CD4-positive, alpha-beta T cell treated with Interleukin-17A for 4 hours (primary cell): ENCODE measurements at regions not wholly inside any gene's neighbourhood (a gene's known extent, or its start where the extent isn't known, plus 50 kb on each side); places are given as distances from the start of the nearest gene placed in this dataset.
"Not testable (repeated sequence)": the region's sequence is repeated elsewhere in the genome, so short reads cannot be mapped to it uniquely, and the experiment has no call there.

Experiments
- DNase-seq: peaks from one replicate; pipeline ENCODE4 v3.0.0-alpha.2; 2020; ENCODE audit warnings: mixed read lengths

DNA sequence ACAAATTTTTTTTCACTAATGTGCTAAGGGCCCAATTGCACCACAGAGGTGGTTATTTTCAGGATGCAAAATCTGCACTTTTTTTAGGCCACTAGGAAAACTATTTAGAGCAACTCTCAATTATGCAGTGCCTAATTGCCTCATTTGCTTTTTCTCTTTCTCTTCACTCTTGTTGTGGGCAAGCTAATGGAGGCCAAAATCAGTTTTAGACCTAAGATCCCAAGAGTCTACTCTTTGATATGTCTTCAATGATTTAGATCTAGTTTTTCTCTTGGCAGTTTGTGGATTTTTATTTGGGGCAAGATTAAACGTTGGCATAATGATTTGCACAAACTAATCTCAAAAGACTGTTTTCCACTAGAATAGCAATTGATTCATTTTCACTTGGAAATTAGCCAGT lies 1996.9 kb downstream of the LRRC4C start:
- no peak for DNase-seq

DNA sequence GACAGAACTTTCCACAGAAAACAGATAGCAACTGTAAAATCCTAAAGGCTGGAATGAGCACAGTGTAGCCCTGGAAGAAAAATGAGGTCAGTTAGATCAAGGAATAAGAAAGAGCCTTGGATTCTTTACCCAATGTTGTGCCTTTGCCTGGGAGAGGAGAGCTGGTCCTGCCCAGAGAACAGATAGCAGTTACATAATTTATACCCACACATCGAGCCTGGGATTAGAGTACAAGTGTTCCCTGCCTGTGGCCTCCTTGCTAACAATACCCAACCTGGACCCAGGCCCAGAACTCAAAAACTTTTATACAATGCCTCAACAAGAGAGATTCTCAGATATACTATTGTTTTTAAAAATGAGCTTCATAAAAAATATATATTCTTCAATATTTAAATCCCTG lies 1998.4 kb downstream of the LRRC4C start:
- no peak for DNase-seq

DNA sequence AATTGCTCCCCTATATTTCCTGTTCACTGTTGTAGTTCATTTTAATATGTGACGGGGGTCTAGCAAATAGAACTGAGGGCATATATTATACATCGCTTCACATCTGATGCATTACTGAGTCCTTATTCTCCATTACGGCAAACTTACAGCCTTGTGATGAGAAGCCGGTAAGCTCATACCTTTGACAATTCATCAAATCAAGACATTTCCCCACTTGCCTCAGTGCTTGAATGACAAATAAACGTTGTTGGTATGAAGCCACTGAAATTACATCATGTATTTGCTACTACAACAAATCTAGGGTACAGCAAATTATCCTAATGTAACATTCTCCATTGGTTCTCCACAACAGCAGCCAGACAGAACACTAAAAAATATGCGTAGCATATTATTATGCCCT lies 1999.8 kb downstream of the LRRC4C start:
- DNase-seq = no peak

DNA sequence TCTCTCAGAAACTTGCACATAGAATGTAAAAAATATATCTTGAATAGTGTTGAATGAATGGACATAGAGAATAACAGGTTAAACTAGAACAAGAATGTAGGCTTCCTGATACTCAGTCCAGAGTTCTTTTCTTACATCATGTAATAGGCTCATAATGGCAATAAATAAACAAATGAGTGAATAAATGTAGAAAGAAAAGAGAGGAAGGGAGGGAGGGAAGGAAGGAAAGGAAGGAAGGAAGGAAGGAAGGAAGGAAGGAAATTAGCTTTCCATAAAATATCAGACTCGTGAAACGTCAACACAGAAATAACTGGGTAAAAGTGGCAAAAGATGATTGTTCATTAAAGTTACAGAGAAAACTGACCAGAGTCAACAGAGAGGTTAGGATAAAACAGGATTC lies 2001.0 kb downstream of the LRRC4C start:
- no peak for DNase-seq

DNA sequence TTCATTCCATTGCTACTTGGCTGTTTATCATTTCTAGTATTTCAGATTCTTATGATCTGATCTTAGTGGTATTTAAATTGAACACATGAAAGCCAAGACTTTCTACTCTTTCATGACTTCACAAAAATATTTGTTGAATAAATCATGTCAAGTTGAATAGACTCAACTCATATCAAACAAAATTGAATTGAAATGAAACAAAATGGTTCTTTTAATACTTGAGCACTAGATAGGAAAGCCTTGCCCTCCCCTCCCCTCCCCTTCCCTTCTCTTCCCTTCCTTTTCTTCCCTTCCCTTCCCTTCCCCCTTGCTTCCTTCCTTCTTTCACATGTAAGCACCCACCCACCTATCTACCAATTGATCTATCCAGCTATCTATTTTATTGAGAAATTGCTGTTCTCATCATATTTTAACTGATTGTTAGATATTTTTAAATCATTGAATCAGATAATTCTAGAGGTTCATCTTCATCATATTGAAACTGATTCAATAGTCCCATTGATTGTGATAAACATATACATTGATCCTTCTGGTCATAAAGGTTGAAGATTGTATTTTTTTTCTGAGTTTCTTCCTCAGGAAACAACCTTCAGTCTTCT lies 2015.9 kb downstream of the LRRC4C start:
- DNase-seq = no peak

DNA sequence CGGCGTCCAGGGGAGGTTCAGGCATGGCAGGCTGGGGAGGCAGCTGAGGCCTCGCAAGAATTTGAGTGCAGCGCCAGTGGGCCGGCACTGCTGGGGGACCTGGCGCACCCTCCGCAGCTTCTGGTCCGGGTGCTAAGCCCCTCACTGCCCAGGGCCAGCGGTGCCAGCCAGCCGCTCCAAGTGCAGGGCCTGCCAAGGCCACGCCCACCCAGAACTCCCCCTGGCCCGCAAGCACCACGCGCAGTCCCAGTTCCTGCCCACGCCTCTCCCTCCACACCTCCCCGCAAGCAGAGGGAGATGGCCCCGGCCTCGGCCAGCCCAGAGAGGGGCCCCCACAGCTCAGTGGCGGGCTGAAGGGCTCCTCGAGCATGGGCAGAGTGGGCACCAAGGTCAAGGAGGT lies 2017.3 kb downstream of the LRRC4C start:
- no peak for DNase-seq

DNA sequence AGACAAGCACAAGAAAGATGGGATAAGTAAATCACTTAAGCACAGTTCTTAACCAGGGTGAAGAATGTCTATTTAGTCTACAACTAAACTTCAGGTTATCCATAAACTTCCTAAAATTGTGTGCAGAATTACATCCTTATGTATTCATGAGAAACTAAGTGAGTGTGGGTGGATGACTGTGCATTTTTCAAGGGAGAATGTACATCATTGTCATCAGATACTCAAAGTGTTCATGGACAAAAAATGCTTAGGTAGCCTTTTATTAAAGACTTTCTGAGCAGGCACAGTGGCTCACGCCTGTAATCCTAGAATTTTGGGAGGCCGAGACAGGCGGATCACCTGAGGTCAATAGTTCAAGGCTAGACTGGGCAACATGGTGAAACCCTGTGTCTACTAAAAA lies 2023.8 kb downstream of the LRRC4C start:
- no peak for DNase-seq

DNA sequence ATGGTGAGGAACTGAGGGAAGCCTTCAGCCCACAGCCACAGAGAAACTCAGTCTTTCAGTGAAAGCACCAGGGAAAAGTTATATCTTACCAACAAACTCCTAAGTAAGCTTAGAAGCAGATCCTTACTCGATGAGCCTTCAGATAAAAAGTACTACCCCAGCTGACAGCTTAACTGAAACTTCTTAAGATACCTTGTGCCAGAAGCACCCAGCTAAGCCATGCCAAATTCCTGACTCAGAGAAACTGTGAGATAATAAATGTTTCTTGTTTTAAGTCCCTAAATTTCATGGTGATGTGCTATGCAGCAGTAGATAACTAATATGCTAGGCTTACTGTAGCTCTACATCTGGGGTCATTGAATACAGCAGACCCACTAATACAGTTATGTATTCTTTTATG lies 2025.0 kb downstream of the LRRC4C start:
- no peak for DNase-seq

DNA sequence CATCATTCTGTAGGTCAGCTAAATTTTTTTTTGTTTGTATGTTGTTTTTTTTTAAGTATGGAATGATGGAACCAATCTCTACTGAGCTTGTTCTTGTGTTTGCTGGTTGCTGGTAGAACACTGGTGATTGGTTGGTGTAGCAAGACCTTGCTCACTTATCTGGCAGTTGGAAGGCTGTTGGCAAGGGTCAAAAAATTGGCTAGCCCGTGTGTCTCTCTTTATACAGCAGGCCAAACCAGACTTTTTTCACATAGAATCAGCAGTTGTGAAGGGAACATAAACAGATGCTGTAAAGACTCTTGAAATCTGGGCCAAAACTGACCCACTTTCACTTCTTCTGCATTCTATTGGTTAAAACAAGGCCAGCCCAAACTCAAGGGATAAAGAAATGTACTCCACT lies 2026.5 kb downstream of the LRRC4C start:
- DNase-seq = no peak

DNA sequence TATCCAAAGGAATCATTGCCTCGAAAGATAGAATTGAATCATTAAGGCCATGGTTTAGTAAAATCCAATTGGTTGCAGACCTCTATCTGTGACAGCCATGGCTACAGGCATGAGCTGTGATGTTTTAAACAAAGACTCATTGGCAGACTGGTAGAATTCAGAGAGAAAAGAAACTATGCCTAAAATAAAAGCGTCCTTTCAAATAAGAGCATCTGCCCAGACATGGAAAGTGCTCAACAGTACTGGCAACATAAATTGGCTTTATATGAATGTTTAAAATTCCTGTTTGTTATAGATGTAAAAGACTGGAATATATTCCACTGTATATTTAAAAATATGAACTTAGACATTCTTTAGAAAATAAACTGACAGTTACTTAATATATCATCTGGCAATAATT lies 2034.2 kb downstream of the LRRC4C start:
- DNase-seq = no peak

DNA sequence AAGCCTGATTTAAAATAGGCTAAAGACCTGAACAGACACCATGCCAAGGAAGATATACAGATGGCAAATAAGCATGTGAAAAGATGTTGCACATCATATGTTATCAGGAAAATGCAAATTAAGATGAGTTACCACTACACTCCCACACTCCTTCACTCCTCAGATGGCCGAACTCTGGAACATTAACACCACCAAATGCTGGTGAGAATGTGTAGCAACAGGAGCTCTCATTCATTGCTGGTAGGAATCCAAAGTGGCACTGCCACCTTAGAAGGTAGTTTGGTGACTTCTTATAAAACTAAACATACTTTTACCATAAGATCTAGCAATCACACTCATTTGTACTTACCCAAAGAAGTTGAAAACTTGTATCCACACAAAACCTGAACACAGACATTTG lies 2047.3 kb downstream of the LRRC4C start:
- no peak for DNase-seq

DNA sequence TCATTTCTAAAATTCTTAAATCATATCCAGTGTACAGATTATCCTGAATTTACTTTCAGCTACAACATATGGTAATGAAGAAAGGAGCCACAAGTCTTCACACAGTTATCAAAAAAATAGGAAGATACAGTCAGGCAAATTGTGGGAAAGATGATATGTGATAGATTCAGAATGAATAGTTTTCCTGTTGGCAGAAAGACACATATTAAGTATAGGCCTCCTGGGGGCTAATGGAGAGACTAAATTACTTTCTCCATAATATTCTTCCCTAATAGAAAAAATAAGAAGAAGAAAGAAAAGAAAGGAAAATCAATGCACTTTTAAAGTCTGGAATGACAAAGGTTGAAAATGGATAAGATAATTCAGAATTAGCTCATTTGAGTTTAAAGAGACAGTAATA lies 2073.5 kb downstream of the LRRC4C start:
- DNase-seq = no peak

DNA sequence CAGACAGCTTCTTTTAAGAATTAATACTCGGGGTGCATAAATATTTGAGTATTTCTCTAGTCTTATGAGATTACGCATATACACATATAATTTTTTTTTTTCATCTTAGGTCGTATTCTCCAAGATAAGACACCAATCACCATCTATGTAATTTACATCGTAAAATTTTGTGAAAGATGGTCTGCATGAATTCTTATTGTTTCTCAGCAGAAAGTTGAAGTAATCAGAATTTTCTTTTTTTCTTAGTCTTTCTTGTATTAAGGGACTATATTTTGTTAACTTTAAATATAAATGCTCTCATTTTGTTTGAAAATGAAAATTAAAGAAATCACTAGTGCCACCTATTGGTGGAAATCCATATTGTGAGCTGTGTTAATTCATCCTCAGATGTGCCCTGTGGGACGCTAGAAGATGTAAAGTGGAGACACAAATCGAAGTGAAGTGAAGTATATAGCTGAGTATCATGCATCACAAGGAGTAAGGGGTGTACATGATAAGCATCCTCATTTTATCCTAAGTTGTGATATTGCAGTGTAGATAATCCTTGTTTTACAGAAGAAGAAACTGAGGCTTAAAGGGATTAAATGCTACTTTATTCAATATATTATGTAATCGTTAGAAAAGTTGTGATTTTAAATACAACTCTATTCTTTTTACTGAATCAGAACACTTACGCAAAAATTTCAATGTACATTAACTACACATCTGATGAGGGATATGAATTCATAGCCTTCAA lies 2084.3 kb downstream of the LRRC4C start:
- no peak for DNase-seq

DNA sequence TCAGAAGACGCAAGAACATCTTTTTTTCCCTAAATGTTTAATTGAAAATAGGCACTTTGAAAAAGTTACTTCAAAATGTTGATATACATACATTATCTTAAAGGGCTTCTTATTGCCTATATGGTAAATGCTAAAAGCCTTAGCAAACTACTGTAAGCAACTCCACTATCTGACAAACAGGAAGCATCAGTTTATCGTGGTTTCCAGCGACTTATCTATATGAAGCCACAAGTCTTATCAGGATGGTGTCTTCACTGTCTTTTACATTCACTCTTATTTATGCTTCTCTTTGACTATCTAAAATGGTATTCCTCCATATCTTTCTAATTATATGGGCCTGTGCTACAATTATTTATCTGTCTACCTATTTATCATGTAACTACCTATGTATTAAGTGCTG lies 2091.9 kb downstream of the LRRC4C start:
- no peak for DNase-seq

DNA sequence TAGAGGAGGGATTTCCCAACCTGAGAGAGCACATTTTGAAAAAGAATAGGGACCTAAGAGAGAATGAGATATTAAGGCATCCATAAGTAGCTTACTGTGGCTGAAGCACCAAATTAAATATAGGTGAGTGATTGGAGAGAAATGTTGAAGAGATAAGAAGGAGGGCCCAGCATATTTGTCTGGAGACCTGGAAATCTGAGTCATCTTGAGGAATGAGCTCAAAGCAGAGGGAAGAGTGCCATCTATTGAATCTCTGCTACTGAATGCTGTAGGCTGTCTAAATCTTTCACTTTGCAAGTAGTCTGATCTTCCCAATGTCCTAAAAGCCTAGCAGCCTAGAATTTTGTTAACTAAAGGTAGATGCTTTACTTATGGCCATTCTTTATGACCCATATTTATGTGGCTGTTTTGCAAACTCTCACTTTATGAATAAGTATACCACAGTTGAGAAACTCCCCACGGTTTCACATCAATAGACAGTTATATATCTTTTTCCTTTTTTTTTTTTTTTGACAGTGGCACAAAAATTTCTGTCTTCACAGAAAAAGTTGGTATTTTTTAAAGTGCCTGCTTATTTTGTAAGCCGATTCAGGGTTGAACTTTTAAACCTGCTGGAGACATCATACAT lies 2093.5 kb downstream of the LRRC4C start:
- DNase-seq = no peak

DNA sequence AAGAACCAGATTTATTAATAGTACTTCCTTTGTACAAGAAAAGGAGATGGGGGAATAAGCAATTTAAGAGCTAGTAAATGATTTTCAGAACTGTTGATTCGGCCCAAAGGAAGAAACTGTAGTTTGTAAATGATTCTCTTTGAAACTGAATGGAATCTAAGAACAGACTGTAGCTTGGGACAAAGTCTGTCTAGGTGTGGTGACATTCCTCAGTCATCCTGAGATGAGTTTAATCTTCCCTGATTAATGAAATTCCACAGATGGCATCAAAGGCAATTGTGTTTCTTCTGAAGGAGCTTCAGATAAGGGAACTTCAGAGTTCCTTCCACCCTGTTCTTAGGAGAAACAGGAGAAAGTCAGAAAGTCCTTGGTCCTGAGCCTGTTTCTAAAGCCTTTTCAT lies 2095.9 kb downstream of the LRRC4C start:
- no peak for DNase-seq

DNA sequence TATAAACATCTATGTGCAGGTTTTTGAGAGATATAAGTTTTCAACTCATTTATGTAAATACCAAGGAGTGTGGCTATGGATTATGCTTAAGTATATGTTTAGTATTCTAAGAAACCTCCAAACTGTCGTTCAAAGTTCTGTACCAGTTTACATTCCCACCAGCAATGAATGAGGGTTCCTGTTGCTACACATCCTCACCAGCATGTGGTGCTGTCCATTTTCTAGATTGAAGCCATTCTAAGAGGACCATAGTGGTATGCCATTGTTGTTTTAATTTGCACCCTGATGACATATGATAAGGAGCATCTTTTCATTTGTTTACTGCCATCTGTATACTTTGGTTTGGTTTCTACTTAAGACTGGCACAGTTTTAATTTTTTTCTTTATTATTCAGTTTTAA lies 2097.9 kb downstream of the LRRC4C start:
- DNase-seq = no peak

DNA sequence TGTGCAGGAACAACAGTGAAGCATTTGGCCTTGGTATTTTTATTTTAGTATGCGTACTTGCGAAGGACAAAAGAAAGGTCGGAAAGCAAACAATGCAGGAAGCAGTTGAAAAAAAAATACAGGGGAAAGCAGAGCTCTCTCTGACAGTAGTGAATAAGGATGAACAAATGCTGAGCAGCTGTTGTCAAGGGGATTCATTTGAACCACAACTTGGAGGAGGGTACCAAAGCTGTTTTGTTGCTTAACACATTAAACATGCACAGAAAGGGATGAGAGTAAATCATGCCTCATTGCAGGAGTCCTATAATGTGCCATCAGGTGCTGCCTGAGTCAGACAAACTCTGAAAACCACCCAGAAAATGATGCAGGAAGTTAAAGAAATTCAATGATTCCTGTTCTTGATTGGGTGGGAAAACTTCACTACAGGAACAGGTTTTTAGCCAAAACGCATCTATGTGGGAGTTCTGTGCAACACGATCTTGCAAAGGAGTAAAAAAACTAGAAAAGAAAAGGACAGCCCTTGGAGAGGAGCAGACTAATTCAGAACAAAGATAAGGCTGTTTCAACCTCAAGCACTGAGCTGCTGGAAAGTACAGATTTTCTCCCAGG lies 2113.5 kb downstream of the LRRC4C start:
- no peak for DNase-seq

DNA sequence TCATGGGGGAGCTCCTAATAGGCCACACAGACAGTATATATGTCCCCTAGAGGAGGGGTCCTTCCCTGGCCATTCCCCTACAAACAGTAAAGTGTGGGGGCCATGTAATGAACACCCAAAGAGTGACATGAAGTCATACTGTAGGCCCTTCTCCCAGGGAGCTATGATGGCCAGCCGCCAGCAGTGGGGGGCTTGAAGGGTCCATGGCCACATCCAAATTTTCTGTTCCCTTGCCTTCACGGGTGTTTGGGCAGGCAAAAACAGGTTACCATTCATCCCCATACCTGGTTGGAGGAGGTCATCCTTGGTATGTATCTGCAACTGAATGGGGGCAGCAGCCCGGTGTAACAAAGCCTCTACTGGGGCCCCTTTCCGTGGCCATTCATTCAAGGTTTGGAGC lies 2118.0 kb downstream of the LRRC4C start:
- DNase-seq = no peak

DNA sequence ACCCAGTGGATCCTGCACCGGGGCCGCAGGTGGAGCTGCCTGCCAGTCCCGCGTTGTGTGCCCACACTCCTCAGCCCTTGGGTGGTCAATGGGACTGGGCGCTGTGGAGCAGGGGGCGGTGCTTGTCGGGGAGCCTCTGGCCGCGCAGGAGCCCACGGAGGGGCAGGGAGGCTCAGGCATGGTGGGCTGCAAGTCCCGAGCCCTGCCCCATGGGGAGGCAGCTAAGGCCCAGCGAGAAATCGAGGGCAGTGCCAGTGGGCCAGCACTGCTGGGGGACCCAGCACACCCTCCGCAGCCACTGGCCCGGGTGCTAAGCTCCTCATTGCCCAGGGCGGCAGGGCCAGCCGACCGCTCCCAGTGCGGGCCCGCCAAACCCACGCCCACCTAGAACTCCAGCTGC lies 2126.4 kb downstream of the LRRC4C start:
- not testable (repeated sequence) for DNase-seq

DNA sequence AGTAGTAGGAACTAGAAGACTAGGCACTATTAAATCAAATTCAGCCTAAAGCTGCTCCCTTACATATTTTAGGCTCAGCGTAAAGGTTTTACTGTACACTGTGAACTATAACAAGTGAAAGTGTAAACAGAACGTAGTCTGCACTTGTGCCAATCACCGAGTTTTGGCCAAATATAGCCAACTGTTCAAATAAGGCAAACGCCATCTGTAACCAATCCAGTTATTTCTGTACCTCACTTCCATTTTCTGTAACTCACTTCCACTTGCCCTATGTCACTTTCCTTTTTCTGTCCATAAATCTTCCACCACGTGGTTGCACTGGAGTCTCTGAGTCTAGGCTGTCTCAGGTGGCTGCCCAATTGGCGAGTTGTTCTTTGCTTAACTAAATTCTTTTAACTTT lies 2132.2 kb downstream of the LRRC4C start:
- DNase-seq = no peak

DNA sequence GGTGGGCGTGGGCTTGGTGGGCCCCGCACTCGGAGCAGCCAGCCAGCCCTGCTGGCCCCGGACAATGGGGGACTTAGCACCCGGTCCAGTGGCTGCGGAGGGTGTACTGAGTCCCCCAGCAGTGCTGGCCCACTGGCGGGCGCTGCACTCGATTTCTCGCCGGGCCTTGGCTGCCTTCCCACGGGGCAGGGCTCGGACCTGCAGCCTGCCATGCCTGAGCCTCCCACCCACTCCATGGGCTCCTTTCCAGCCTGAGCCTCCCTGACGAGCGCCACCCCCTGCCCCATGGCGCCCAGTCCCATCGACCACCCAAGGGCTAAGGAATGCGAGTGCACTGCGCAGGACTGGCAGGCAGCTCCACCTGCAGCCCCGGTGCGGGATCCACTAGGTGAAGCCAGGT lies 2147.6 kb downstream of the LRRC4C start:
- not testable (repeated sequence) for DNase-seq

DNA sequence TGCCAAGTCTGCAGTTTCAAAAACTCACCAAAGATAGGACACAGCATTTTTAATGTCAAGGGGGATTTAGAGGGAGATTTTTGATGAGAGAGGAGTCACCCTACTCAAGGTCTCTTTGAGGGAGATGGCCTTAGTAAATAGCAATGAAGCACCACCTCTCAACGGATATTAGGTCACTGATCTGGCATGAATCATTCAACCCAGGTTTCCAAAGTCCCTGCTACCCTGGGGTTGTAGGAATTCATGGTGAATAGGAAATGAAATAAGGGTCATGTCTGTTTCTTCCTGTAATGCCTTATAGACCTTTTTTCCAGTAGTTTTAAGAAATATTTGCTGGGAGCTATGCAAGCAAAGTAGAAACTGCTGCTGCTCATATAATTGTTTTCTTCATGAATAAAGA lies 2154.9 kb downstream of the LRRC4C start:
- no peak for DNase-seq

DNA sequence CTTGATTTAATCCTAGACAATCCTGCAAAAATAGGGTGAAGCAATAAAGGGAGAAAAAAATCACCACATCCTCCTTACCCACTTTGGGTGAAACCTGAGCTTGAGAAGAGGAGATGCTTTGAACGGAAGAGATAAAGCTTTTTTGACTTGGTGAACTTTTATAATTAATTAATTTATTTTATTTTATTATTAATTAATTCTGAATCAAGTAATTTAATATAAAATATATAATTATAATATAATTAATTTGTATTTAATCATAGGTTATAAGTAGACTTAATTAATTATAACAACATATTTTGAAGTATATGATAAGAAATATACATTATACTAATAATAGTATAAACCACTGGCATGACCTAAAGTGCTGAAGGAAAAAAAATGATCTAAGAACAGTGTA lies 2164.8 kb downstream of the LRRC4C start:
- DNase-seq = no peak
